GM19467 (cell line): ENCODE measurements at regions not wholly inside any gene's neighbourhood (a gene's known extent, or its start where the extent isn't known, plus 50 kb on each side); places are given as distances from the start of the nearest gene placed in this dataset.
"Not testable (repeated sequence)": the region's sequence is repeated elsewhere in the genome, so short reads cannot be mapped to it uniquely, and the experiment has no call there.

Experiments used
- ATAC-seq: cut with Tn5 transposase; IDR thresholded peaks from one replicate; pipeline ENCODE4 v1.9.1; 2021; ENCODE audit warnings: mild to moderate bottlenecking, moderate library complexity; ENCODE audit not compliant: unreplicated experiment

GRCh38 chr2:217360111-217360510 is 500.2 kb upstream of the TNP1 start:
- no peak for ATAC-seq

GRCh38 chr2:217357886-217358620 is 498.2 kb upstream of the TNP1 start:
- no peak for ATAC-seq

- ATAC-seq: no peak
These were observed 496.9 kb upstream of the TNP1 start for GRCh38 chr2:217356781-217357180.

GRCh38 chr2:217356142-217356541 is 496.3 kb upstream of the TNP1 start:
- ATAC-seq: no peak

- ATAC-seq: no peak
These were observed 493.7 kb upstream of the TNP1 start for GRCh38 chr2:217353591-217353990.

- no peak for ATAC-seq
These were observed 491.5 kb upstream of the TNP1 start for GRCh38 chr2:217351378-217351777.

- ATAC-seq: no peak
These were observed 489.4 kb upstream of the TNP1 start for GRCh38 chr2:217349251-217349650.

GRCh38 chr2:217347630-217348029 is 487.8 kb upstream of the TNP1 start:
- not testable (repeated sequence) for ATAC-seq

- ATAC-seq: not testable (repeated sequence)
These were observed 486.2 kb upstream of the TNP1 start for GRCh38 chr2:217346043-217346442.

- ATAC-seq: no peak
These were observed 481.0 kb upstream of the TNP1 start for GRCh38 chr2:217340899-217341298.

- no peak for ATAC-seq
These were observed 480.3 kb upstream of the TNP1 start for GRCh38 chr2:217340176-217340575.

GRCh38 chr2:217339753-217340152 is 479.9 kb upstream of the TNP1 start:
- no peak for ATAC-seq

- no peak for ATAC-seq
These were observed 478.5 kb upstream of the TNP1 start for GRCh38 chr2:217338306-217338916.

GRCh38 chr2:217337771-217338170 is 477.9 kb upstream of the TNP1 start:
- no peak for ATAC-seq

GRCh38 chr2:217336694-217337093 is 476.8 kb upstream of the TNP1 start:
- ATAC-seq: no peak

- ATAC-seq: no peak
These were observed 475.6 kb upstream of the TNP1 start for GRCh38 chr2:217335341-217335966.

- ATAC-seq: no peak
These were observed 474.7 kb upstream of the TNP1 start for GRCh38 chr2:217334561-217334960.

- no peak for ATAC-seq
These were observed 473.0 kb upstream of the TNP1 start for GRCh38 chr2:217332866-217333265.

- no peak for ATAC-seq
These were observed 472.5 kb upstream of the TNP1 start for GRCh38 chr2:217332417-217332791.

GRCh38 chr2:217331523-217332416 is 471.9 kb upstream of the TNP1 start:
- ATAC-seq: no peak

GRCh38 chr2:217330647-217331046 is 470.8 kb upstream of the TNP1 start:
- ATAC-seq: no peak
